Stimulated activated CD4-positive, alpha-beta T cell treated with anti-CD3 and anti-CD28 coated beads, Interleukin-12 subunit alpha, Interleukin-12 subunit beta, amount 100 ng/mL, for 24 hours (primary cell): ENCODE measurements at regions not wholly inside any gene's neighbourhood (a gene's known extent, or its start where the extent isn't known, plus 50 kb on each side); places are given as distances from the start of the nearest gene placed in this dataset.

Experiments
- DNase-seq, 2 experiments: peaks; one replicate each; pipeline ENCODE4 v3.0.0-alpha.2; 2020; ENCODE audit warnings: low read depth in 2 of 2

DNA sequence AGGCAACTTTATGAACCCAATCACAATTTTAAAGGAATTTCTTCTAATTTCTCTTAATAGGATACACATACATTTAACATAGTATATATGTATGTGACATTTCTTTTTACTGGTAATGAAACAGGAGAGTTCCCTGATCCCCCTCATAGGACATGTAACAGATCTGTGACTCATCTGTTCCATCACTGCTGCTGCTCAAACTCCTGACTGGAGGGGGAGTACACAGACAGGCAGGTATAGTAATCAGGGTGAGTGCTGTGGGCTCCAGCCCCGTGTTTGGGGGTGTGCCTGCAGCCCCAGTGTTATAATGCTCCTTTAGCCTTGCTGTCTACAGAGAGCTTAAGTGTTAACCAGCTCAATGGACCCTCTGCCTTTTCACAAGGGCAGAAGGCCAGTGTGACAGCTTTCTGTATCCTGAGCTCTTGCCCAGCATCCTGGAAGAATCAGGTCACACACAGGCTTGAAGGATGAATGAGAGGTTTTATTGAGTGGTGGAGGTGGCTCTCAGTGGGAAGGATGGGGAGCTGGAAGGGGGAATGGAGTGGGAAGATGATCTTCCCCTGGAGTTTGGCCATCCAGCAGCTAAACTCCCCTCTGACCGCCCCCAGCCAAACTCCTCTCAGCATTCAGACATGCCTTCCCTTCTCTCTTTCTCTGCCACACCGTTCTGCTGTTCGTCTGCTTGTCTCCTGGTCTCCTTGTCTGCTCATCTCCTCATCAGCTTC is 161.3 kb downstream of the ZNF608 start:
- DNase-seq: no peak

DNA sequence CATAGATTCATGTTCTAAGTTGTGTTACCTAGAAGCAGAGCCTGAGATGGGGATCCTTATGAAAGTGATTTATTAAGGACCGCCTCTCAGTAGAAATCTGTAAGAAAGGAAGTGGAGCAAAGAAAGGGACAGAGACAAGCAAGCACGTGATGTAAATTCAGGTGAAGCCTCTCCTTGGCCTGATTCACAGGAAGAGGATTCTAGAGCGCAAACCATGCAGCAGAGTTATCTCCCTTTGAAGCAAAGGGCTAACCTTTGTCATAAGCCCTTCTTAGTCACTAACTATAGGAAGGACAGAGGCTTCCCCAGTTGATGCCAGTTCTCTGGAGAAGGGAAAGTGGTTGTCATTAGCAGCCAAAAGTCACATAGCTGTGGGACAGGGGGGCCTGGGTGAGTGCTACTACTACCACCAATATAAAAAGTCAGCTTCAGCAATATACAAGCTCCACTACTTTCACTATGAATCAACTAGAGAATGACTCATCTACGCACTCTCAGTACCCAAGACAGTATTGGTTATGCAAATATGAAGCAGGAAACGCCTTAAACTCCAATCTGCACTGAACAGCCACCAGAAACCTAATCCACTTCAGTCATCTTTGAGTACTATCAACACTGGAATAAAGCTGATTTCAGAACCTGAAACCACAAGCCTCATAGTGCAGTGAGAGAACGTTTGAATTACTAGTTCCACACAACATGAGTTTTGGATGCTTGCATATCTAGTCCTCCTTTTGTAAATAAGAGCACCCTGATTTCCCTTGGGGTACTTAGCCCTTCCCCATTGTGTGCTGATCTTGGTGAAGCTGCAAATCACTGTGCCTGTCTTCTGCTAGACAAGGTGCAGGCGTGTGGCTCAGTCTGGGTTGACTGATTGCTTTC is 162.7 kb downstream of the ZNF608 start:
- peak in 1 of 2 experiments; percentile 14 for DNase-seq

DNA sequence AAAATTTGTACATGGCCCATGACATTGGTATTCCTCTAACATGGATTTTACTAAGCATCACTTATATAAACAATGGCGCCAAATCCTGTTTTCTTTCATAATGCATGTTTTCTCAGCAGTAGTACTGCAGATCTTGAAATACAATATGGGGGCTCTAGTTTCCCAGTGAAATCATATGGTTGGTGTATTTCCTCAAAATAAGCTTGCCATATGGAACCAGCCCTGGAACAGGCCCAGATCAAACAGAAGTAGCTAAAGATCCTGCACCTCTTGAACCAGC is 163.9 kb downstream of the ZNF608 start:
- no peak for DNase-seq

DNA sequence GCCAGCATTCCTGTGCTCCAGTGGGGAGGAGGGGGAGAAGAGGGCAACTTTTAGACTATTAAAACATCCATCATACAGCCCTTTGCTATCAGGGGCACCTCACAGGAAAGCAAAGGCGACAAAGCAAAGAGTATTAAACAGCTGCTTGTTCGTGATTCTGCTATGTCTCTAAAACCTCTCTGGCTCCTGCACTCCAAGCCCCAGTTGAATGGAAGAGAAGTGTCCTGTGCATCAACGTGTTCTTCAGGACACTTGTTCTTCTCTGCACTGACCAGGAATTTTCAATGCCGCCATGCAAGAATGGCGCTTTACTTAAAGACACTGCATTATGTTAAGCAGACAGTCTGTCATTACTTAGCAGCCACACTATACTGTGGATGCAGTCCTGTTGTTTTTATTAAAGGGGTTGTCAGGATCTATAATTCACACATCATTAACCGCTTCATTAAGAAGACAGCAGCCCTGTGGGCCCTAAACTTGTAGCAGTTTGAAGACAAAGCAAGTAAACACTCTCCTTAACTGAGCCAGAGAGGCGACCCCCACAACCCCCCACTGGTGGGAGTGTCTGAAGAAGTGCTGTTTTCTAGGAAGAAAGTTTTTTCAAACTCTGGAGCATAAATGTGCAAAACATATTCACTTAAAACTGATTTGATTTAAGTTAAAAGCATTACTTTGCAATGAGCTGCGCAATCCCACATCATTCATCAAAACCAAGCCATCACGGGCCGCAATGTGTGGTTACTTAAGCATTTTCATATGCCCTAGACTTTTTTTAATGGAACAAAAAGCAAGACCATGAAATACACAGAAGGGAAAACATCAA is 164.5 kb downstream of the ZNF608 start:
- no peak for DNase-seq

GRCh38 chr5:124580925-124581737 is 165.3 kb downstream of the ZNF608 start:
- no peak for DNase-seq

GRCh38 chr5:124580512-124580911 is 165.9 kb downstream of the ZNF608 start:
- no peak for DNase-seq

DNA sequence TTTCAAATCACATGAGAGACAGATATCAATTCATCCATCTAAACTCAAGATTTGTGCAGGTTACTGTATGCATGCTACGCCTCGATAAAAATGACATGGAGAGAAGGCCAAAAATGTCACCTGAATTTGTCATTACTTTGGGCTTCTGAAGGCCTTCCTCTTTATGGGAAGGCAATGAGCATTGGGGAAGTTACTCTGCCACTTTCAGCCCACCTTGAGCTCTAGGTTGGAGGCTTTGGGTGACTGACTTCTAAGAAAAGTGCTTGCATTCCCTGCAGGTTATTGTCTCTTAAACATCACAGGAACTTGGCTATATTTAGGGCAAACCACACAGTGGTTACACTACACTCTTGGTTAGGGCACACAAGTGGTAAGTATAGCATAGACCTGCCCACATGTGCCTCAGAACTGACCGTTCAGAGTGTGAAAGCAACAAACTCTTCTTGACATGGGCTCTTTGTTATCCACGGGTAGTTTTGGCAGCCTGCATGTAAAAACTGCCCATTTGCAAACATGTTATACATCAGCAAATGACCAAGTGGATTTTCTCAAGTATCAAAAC is 169.5 kb downstream of the ZNF608 start:
- no peak for DNase-seq

DNA sequence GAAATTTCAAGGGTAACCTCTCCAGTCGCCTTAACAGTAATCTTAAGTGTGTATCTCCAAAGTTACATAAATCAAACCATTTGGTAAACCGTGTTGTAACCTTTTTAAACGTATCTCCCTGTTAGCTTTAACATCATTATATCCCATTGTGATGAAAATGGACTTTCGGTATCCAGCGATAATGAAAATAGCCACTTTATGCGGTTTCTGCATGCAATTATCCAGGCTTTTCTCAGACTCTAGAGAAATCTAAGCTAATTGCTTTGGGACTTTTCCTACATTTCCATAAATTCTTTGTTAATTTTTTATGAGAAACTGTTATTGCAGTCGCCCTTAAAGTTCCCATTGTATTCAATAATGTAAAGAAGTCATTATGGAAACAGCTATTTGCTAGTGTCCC is 170.7 kb downstream of the ZNF608 start:
- no peak for DNase-seq

GRCh38 chr5:124574521-124575436 is 171.7 kb downstream of the ZNF608 start:
- DNase-seq: no peak

- no peak for DNase-seq
These were observed 173.5 kb downstream of the ZNF608 start for GRCh38 chr5:124572971-124573370.

- DNase-seq: no peak
These were observed 176.0 kb downstream of the ZNF608 start for GRCh38 chr5:124570285-124571035.

- no peak for DNase-seq
These were observed 179.5 kb downstream of the ZNF608 start for GRCh38 chr5:124566875-124567450.

DNA sequence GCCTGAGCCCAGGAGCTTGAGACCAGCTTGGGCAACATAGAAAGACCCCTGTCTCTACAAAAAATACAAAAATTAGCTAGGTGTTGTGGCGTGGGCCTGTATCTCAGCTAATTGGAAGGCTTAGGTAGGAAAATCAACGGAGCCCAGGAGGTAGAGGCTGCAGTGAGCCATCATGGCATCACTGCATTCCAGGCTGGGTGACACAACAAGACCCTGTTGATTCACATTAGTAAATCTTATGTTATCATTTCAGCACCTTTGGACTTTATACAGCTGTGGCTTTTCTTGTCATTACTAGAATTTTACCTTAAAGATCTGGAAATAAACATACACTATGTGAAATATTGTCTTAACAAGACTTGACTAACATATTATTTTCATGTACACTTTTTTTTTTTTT is 185.0 kb downstream of the ZNF608 start:
- DNase-seq: no peak

GRCh38 chr5:124560370-124560769 is 186.1 kb downstream of the ZNF608 start:
- DNase-seq: no peak

GRCh38 chr5:124557761-124558160 is 188.7 kb downstream of the ZNF608 start:
- DNase-seq: no peak

DNA sequence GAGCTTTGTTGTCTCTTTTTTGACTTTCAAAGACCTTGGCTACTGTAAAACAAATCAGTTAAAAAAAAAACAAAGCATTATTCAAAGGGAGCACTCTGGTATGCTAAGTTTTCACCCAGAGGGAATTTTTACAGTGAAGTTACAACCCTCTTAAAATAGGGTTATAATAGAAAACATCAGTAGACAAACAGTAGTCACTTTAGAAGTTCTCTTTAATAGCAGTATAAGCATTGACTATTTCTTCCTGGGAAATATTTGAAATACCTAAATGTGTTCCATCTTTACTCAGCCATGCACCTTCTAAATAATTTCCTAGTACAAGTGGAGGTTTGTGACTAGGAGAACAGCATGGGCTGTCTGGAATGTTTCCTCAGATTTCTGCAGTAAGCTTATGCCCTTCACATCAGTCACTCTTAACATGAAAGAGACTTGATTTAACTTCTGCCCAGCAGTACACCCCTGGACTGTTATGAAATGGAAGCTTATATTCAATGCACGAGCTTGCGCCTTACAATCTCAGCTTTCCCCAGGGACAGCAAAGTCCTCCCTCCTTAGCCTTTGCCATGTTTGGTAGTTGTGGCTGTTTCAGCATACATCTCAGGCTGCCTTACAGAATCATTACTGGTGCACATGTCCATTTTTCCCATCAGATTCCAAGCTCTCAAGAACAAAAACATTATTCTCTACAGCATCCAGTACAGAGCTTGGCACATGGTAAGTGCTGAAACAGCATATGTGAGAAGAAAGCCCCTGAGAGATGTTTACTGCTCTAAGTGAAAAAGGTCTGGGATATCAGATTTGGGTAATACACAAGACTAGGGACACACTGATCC is 191.5 kb downstream of the ZNF608 start:
- no peak for DNase-seq

GRCh38 chr5:124553911-124554310 is 192.5 kb downstream of the ZNF608 start:
- no peak for DNase-seq

DNA sequence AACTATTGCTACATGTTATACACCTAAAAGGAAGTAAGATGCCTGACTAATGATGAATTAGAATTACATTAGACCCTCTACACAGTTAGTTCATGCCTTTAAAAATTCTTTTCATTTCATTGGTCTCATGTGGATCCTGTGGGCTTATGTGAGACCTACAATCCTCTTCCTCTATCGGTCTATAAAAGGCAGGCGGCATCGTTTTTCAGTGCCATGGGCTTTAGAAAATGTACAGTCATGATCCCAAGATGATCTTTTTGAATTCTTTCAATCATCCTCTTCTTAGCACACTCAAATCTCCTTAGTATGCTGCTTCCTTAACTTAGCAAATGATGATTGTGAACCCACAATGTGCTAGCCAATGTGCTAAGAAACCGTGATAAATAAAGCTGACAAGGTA is 193.9 kb downstream of the ZNF608 start:
- no peak for DNase-seq
